ENCODE measurements at regions not wholly inside any gene's neighbourhood (a gene's known extent, or its start where the extent isn't known, plus 50 kb on each side); places are given as distances from the start of the nearest gene placed in this dataset.
"Not testable (repeated sequence)": the region's sequence is repeated elsewhere in the genome, so short reads cannot be mapped to it uniquely, and the experiment has no call there.

DNA sequence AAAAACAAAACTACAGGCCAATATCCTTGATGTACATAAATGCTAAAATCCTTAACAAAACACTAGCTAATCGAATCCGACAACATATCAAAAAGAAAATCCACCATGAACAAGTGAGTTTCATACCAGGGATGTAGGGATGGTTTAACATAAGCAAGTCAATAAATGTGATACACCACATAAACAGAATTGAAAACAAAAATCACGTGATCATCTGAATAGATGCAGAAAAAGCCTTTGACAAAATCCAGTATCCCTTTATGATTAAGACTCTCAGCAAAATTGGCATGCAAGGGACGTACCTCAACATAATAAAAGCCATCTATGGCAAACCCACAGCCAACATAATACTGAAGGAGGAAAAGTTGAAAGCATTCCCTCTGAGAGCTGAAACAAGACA, 466.1 kb downstream of the BRINP3 start:
- Mint-ChIP-seq H3K9me3 (peaks cover 43% of the 10 kb centered on the region), H3K4me1 (ENCODE audit: low read depth) (no peaks in the 10 kb centered on the region), H3K27me3 (no peaks in the 10 kb centered on the region), H3K4me3 (no peak overlapping the region), H3K36me3 (ENCODE audit: low read depth) (no peaks in the 10 kb centered on the region), H3K27ac (no peak overlapping the region)
- intact Hi-C loops (cut with micrococcal nuclease), result no loop called here

DNA sequence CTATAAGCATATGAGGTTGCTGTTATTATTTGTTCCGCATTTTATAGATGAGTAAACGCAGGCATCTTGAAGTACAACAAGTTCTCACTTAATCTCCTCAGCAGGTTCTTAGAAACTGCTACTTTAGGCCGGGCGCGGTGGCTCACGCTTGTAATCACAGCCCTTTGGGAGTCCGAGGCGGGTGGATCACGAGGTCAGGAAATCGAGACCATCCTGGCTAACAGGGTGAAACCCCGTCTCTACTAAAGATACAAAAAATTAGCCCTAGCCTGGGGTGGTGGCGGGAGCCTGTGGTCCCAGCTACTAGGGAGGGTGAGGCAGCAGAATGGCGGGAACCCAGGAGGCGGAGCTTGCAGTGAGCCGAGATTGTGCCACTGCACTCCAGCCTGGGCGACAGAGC, 458.5 kb downstream of the BRINP3 start:
- intact Hi-C loops (cut with micrococcal nuclease); H3K27ac Mint-ChIP-seq; H3K9me3 Mint-ChIP-seq; H3K4me3 Mint-ChIP-seq; H3K4me1 Mint-ChIP-seq (ENCODE audit: low read depth); H3K27me3 Mint-ChIP-seq; H3K36me3 Mint-ChIP-seq (ENCODE audit: low read depth): not testable (repeated sequence)

DNA sequence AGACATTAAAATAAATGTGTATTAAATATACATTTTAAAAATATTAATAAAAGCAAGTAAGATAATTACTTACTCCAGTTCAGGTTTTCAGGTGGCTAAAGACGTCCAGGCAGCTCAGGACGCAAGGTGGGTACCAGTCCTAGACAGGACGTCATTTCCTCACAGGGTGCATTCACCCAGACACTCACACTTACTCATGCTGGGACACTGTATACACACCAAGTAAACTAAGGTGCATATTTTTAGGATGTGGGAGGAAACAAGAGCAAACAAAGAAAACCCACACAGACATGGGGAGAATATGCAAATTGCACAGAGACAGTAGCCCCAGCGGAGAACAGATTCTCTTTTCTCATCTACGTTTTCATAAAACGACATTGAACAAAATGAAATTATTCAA, 457.9 kb downstream of the BRINP3 start:
- H3K27me3 Mint-ChIP-seq, result no peaks in the 10 kb centered on the region
- H3K9me3 Mint-ChIP-seq, result peaks cover 8% of the 10 kb centered on the region
- no peak overlapping the region for H3K4me3 Mint-ChIP-seq
- no peaks in the 10 kb centered on the region for H3K4me1 Mint-ChIP-seq (ENCODE audit: low read depth)
- intact Hi-C loops (cut with micrococcal nuclease), result no loop called here
- H3K36me3 Mint-ChIP-seq (ENCODE audit: low read depth), result no peaks in the 10 kb centered on the region
- no peak overlapping the region for H3K27ac Mint-ChIP-seq

DNA sequence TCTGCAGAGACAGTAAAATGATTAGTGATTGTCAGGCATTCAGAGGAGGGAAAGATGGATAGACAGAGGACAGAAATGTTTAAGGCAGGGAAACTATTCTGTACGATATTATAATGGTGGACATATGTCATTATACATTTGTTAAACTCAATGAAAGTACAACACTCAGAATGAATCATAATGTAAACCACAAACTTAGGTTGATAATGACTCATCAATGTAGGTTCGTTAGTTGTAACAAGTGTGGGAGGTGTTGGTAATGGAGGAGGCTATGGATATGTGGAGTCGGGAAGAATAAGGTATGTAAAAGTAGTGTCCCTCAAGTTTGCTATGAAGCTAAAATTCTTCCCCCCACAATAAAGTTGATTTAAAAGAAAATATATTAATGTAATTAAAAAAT, 455.0 kb downstream of the BRINP3 start:
- H3K4me3 Mint-ChIP-seq, result no peak overlapping the region
- H3K36me3 Mint-ChIP-seq (ENCODE audit: low read depth), result no peaks in the 10 kb centered on the region
- no peak overlapping the region for H3K27ac Mint-ChIP-seq
- H3K9me3 Mint-ChIP-seq, result peaks cover 8% of the 10 kb centered on the region
- no peaks in the 10 kb centered on the region for H3K4me1 Mint-ChIP-seq (ENCODE audit: low read depth)
- H3K27me3 Mint-ChIP-seq, result no peaks in the 10 kb centered on the region
- intact Hi-C loops (cut with micrococcal nuclease), result no loop called here

DNA sequence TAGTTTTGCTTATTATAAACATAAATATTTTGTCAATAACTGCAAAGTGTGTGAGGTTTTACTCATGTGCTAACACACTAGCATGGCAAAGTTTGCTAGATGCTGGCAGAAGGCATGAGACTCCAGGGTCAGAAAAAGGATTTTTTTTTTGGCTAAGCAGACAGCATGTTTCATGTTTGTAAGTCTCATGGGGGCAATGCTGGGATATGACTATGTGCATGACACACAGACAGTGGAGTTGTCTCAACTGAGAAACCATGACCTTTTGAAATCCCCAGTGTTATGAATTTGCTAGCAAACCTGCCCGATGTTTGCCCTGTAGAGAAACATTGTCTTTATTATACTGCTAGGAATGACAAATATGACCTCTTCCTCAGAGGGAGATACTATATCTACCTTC, 448.2 kb downstream of the BRINP3 start:
- Mint-ChIP-seq H3K27ac (no peak overlapping the region), H3K4me1 (ENCODE audit: low read depth) (no peaks in the 10 kb centered on the region), H3K27me3 (no peaks in the 10 kb centered on the region), H3K9me3 (peaks cover 6% of the 10 kb centered on the region), H3K36me3 (ENCODE audit: low read depth) (no peaks in the 10 kb centered on the region), H3K4me3 (no peak overlapping the region)
- intact Hi-C loops (cut with micrococcal nuclease), result no loop called here

DNA sequence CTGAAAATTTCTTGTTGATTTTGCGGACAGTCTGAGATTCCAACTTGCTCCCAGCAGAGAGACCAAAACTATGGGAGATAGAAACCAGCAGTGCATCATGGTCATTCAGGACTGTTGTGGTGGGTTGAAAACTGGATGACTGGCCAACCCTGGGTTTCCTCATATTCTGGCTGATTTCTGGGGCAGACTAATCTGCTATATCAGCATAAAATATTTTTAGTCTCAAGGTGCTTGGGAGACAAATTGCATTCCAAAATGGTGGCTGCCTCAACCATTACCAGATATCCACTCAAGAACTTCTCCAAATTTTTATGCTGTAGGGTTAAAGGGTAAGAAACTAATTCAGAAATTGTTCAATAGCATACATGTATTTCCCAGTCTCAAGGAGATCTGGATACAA, 434.0 kb downstream of the BRINP3 start:
- Mint-ChIP-seq H3K27me3 (no peaks in the 10 kb centered on the region), H3K4me3 (no peak overlapping the region), H3K36me3 (ENCODE audit: low read depth) (no peaks in the 10 kb centered on the region), H3K9me3 (peaks cover 33% of the 10 kb centered on the region), H3K27ac (no peak overlapping the region), H3K4me1 (ENCODE audit: low read depth) (no peaks in the 10 kb centered on the region)
- intact Hi-C loops (cut with micrococcal nuclease), result no loop called here

DNA sequence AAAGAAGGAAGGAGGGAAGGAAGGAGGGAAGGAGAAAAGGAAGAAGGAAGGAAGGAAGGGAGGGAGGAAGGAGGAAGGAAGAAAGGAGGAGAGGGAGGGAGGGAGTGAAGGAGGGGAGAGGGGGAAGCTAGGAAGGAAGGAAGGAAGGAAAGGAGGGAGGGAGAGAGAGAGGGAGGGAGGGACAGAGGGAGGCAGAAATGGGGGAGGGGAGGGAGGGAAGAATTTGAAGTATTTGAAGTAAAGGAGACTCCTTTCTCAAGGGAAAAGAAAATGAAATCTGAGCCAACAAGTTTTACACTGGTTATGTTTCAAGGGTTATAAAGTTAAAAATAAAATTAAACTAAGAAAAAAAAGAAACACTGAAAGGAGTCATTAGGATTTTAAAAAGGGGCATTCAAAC, 431.4 kb downstream of the BRINP3 start:
- H3K27ac Mint-ChIP-seq, result no peak overlapping the region
- H3K27me3 Mint-ChIP-seq, result no peaks in the 10 kb centered on the region
- intact Hi-C loops (cut with micrococcal nuclease), result no loop called here
- H3K9me3 Mint-ChIP-seq, result peaks cover 33% of the 10 kb centered on the region
- no peaks in the 10 kb centered on the region for H3K4me1 Mint-ChIP-seq (ENCODE audit: low read depth)
- H3K36me3 Mint-ChIP-seq (ENCODE audit: low read depth), result no peaks in the 10 kb centered on the region
- no peak overlapping the region for H3K4me3 Mint-ChIP-seq

All from dendritic cell treated with granulocyte-macrophage colony-stimulating factor and Interleukin-4, amounts not matched to agents 40 ng/mL and 50 ng/mL, for 4 days (primary cell).